ENCODE measurements at regions not wholly inside any gene's neighbourhood (a gene's known extent, or its start where the extent isn't known, plus 50 kb on each side); places are given as distances from the start of the nearest gene placed in this dataset.
"Not testable (repeated sequence)": the region's sequence is repeated elsewhere in the genome, so short reads cannot be mapped to it uniquely, and the experiment has no call there.

GRCh38 chr3:77707281-77707680, 667.4 kb downstream of the ROBO2 start:
- DNase-seq (ENCODE audit: extremely low read depth, low read depth), result no peak
- TF ChIP-seq CTCF (IDR thresholded peaks at IDR 0.05; ENCODE audit: low read depth, low read length), result no peak

GRCh38 chr3:77709155-77709554, 669.3 kb downstream of the ROBO2 start:
- no peak for TF ChIP-seq CTCF (IDR thresholded peaks at IDR 0.05; ENCODE audit: low read depth, low read length)
- no peak for DNase-seq (ENCODE audit: extremely low read depth, low read depth)

- DNase-seq (ENCODE audit: extremely low read depth, low read depth), result no peak
- no peak for TF ChIP-seq CTCF (IDR thresholded peaks at IDR 0.05; ENCODE audit: low read depth, low read length)
Observed at GRCh38 chr3:77718311-77718710, 678.4 kb downstream of the ROBO2 start.

GRCh38 chr3:77720460-77720971, 680.6 kb downstream of the ROBO2 start:
- TF ChIP-seq CTCF (IDR thresholded peaks at IDR 0.05; ENCODE audit: low read depth, low read length), result no peak
- DNase-seq (ENCODE audit: extremely low read depth, low read depth), result no peak

- DNase-seq (ENCODE audit: extremely low read depth, low read depth), result no peak
Observed at GRCh38 chr3:77726517-77726916, 686.6 kb downstream of the ROBO2 start.

GRCh38 chr3:77746048-77746447, 706.1 kb downstream of the ROBO2 start:
- no peak for DNase-seq (ENCODE audit: extremely low read depth, low read depth)

More at GRCh38 chr3:77726517-77726916, 686.6 kb downstream of the ROBO2 start:
- no peak for TF ChIP-seq CTCF (IDR thresholded peaks at IDR 0.05; ENCODE audit: low read depth, low read length)

GRCh38 chr3:77746892-77747291, 707.0 kb downstream of the ROBO2 start:
- DNase-seq (ENCODE audit: extremely low read depth, low read depth), result no peak
- TF ChIP-seq CTCF (IDR thresholded peaks at IDR 0.05; ENCODE audit: low read depth, low read length), result no peak

More at GRCh38 chr3:77746048-77746447, 706.1 kb downstream of the ROBO2 start:
- TF ChIP-seq CTCF (IDR thresholded peaks at IDR 0.05; ENCODE audit: low read depth, low read length), result no peak

- DNase-seq (ENCODE audit: extremely low read depth, low read depth), result not testable (repeated sequence)
Observed at GRCh38 chr3:77756397-77756975, 716.6 kb downstream of the ROBO2 start.
